ENCODE measurements at regions not wholly inside any gene's neighbourhood (a gene's known extent, or its start where the extent isn't known, plus 50 kb on each side); places are given as distances from the start of the nearest gene placed in this dataset.
"Not testable (repeated sequence)": the region's sequence is repeated elsewhere in the genome, so short reads cannot be mapped to it uniquely, and the experiment has no call there.

- DNase-seq (ENCODE audit: low read depth in 4 of 4, low spot score in 2 of 4): not testable (repeated sequence)
Measured at GRCh38 chr1:206256935-206257334, 53.6 kb downstream of the SRGAP2 start.

DNA sequence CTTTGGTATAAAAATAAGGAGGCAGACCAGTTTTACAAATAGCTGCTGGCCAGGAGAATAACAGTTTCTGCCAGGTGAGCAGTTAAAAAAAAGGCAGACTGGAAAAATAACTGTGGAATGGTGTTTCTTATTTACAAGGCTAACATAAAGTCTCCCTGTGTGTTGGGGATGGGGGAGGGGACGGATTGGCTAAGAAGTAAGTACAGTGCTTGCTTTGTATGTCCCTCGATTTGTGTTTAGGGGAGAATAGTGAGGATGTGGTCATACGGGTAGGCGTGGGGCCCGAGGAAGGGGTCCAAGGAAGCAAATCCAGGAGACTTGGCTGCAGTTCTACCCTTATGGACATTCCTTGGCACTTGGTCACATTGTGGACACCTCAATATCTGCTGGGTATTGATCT, 58.1 kb downstream of the SRGAP2 start:
- DNase-seq (ENCODE audit: low read depth in 4 of 4, low spot score in 2 of 4): not testable (repeated sequence)

DNA sequence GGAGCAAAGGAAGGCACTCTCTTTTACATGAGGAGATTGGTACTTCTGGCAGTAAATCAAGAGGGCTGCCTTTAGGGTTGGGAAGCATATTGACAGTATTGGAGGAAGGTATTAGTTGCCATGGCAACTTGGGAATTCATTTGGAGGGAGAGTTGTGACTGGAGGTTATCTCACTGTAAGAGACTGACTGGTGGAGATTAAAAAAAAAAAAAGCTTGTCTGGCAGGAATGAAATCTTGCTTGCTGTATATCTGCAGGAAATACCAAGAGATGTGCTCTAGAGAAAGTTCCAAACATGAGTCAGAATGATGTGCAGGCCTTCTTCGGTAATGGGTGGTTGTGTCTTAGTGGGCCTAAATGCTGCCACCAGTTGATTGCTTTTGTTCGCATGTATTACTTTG, 59.1 kb downstream of the SRGAP2 start:
- not testable (repeated sequence) for DNase-seq (ENCODE audit: low read depth in 4 of 4, low spot score in 2 of 4)

- not testable (repeated sequence) for DNase-seq (ENCODE audit: low read depth in 4 of 4, low spot score in 2 of 4)
Measured at GRCh38 chr1:206264916-206265315, 61.6 kb downstream of the SRGAP2 start.

- DNase-seq (ENCODE audit: low read depth in 4 of 4, low spot score in 2 of 4): not testable (repeated sequence)
Measured at GRCh38 chr1:206271153-206271552, 67.8 kb downstream of the SRGAP2 start.

DNA sequence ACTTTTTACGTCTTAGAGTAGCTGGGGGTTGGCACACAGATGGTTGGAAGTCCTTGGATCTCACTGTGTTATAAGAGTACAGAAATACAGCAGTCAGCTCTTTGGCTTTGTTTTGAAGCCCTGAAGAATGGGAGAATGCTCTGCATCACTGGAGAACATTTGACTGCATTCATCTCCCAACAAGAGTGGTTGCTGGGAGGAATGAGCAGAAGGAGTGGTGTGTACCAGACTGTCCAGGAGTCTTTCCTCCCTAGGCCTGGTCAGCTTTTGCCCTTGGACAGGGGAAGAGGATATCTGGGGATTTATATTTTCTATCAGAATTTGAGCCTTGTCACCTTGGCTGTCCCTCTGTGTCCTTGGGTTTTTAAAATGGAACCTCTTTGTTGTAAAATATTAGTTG, 69.8 kb downstream of the SRGAP2 start:
- not testable (repeated sequence) for DNase-seq (ENCODE audit: low read depth in 4 of 4, low spot score in 2 of 4)

DNA sequence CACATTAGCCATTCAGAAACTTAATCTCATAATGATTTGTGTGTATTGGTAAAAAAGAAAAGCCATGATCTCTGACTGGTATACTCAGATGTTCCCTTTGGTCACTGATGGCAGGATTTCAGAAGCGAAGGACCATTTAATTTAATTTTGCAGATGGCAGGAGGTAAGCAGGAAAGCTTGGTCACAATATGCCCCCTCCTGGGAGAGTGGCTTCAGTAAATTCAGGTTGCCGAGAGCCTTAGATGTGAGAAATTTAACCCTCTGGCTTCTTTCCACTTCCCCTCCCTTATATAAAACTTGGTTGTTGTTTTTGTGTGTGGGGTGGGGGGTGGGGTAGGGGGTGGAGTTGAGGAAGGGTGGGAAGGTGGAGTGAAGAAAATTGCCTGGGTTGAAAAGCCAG, 72.8 kb downstream of the SRGAP2 start:
- not testable (repeated sequence) for DNase-seq (ENCODE audit: low read depth in 4 of 4, low spot score in 2 of 4)

DNA sequence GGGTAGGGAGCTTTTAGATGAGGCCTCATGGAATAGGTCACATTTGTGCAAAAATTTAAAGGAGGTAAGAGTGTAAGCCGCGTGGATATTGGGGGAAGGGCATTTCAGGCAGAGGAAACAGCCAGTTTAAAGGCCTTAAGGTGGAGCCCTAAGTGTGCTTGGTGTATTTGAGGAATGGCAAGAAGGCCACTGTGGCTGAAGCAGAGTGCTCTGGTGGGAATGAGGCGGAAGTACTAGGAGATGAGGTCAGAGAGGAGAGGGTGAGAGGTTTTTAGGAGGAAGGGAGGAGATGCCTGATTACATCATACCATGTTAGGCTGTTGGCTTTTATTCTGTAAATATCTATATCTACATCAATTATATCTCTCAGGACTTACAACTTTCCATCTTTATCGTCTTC, 75.3 kb downstream of the SRGAP2 start:
- not testable (repeated sequence) for DNase-seq (ENCODE audit: low read depth in 4 of 4, low spot score in 2 of 4)

DNA sequence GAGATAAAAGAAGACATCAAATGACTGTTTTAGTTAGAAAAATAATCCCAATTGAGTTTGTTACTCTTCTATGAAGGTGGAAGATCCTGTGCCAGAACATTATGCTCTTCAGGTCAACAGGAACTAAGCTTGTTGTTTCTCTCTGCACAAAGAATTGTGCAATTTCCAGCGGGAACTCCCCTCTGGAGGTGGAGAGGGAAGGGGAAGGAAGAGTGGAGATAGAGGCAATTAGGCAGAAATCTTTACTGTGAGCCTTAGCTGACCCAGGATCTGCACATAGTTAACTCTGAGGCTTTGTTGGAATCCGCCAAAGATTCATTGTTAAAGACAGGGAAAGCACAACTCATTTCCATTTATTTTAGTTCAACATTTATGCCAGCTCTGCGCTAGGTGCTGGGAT, 77.3 kb downstream of the SRGAP2 start:
- not testable (repeated sequence) for DNase-seq (ENCODE audit: low read depth in 4 of 4, low spot score in 2 of 4)

DNA sequence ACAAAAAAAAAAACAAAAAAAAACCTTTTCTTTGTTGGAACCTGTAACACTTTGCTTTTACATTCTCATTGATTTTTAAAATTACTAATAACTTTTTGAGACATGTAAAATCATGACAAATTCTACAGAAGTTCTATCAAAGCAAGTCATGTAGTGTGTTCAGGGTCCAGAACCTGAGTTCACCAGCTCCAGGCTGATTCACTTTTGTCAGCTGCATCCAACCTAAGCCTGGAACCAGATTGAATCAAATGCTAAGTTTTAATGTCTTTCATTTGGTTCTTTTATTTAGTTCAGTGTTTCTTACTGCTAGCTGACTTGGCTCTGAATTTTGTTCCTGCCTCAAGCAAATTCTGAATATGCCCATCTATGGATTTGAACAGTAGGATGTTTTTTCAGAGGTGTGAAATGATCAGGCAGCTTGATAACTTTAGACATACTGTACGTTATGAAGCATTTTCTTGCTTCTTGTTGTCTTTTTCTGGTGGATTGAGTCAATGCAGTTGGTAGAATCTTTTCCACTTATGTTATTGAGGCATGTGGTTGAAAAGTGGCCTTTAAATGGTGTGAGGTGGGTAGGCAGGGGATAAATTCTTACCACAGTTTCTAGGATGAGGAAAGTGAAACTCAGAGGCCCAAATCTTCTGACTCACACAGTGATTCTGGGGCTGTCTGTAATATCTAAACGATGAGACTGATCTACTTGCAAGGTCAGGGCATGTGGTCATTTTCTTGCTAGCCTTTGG, 78.7 kb downstream of the SRGAP2 start:
- not testable (repeated sequence) for DNase-seq (ENCODE audit: low read depth in 4 of 4, low spot score in 2 of 4)

GRCh38 chr1:206285024-206285960, 82.0 kb downstream of the SRGAP2 start:
- not testable (repeated sequence) for DNase-seq (ENCODE audit: low read depth in 4 of 4, low spot score in 2 of 4)

GRCh38 chr1:206287759-206288158, 84.4 kb downstream of the SRGAP2 start:
- not testable (repeated sequence) for DNase-seq (ENCODE audit: low read depth in 4 of 4, low spot score in 2 of 4)

GRCh38 chr1:206288453-206288852, 85.1 kb downstream of the SRGAP2 start:
- not testable (repeated sequence) for DNase-seq (ENCODE audit: low read depth in 4 of 4, low spot score in 2 of 4)

- not testable (repeated sequence) for DNase-seq (ENCODE audit: low read depth in 4 of 4, low spot score in 2 of 4)
Measured at GRCh38 chr1:206297145-206298031, 94.0 kb downstream of the SRGAP2 start.

DNA sequence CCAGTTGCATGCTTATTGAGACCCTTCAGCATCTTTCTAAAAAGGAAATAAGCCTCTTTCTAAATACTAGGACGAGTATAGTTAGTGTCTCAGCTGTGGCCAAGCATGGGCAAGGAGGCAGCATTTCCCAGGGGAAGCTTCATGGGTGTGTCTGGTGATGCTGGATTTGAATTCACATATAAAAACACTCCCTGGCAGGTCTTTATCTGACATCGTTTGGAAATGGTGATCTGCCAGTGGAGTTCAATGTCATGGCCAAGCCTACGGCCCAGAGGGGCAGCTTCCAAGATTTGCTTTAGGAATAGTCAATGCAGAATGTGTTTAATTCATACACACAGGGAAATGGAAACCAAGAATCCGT, 94.7 kb downstream of the SRGAP2 start:
- DNase-seq (ENCODE audit: low read depth in 4 of 4, low spot score in 2 of 4): not testable (repeated sequence)

DNA sequence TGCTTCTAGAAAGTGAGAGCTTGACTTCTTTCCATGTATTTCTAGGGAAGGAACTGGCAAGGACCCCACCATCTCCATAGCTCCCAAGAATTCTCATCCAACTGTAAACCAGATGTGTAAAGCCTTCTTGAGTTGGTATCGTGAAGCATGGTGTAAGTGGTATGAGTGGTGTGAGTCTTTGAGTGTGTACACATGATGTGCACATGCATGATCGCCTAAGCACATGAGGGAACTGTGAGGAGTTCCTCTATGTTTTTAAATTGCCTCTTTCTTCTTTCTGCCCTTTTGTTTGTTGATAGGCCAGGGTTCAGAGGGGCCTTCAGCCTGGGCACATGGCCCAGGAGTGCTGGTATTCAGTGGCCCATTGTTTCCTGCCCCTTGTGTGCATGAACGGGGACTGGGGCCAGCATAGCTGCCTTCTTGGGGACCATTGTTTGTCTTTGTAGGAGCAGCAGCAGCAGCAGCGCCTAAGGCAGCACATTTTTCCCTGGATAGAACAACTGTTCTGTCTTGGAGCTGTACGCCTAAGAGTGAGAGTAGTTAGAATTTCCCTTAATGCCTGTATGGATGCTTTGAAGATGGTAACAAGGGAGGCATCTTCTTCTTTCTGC, 95.9 kb downstream of the SRGAP2 start:
- not testable (repeated sequence) for DNase-seq (ENCODE audit: low read depth in 4 of 4, low spot score in 2 of 4)

DNA sequence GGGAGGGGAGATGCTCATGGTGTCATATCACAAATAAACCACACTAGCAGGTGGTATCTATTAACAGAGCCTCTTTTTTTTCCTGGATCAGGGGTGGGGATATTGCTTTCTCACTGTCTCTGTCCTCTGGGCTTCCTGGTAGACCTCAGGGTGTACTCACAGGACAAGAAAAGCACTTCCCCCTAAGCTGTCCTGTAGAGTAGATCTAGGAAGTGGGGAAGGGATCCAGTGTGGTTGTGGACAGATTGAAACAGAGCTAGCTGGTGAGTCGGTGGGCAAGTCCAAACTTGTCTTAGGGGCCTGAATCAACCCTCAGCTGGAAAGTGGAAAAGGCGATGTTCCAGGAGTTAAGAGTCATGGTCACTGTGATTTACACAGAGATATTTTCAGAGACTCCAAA, 96.6 kb downstream of the SRGAP2 start:
- DNase-seq (ENCODE audit: low read depth in 4 of 4, low spot score in 2 of 4): not testable (repeated sequence)

- not testable (repeated sequence) for DNase-seq (ENCODE audit: low read depth in 4 of 4, low spot score in 2 of 4)
Measured at GRCh38 chr1:206302056-206302455, 98.7 kb downstream of the SRGAP2 start.

DNA sequence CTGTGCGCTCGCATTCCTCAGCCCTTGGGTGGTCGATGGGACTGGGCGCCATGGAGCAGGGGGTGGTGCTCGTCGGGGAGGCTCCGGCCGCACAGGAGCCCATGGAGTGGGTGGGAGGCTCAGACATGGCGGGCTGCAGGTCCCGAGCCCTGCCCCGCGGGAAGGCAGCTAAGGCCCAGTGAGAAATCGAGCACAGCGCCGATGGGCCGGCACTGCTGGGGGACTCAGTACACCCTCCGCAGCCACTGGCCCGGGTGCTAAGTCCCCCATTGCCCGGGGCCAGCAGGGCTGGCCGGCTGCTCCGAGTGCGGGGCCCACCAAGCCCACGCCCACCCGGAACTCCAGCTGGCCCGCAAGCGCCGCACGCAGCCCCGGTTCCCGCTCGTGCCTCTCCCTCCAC, 104.1 kb downstream of the SRGAP2 start:
- not testable (repeated sequence) for DNase-seq (ENCODE audit: low read depth in 4 of 4, low spot score in 2 of 4)

DNA sequence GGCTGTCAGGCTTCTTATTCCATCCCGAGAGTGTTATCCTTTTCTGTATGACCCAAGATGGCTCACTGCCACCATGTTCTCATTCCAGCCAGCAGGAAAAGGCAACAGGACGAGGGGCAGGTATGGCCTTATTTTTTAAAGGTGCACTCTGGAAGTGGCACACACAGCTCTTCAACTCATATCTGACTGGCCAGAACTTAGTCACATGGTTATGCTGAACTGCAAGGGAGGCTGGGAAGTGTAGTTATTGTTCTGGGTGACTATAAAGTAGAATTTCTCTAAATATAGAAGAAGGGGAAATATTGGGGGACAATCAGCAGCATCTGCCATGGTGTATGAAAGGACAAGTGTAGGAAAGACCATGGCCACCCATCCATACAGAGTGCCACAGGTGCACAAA, 107.6 kb downstream of the SRGAP2 start:
- DNase-seq (ENCODE audit: low read depth in 4 of 4, low spot score in 2 of 4): not testable (repeated sequence)
